GM21576 (cell line): ENCODE measurements at regions not wholly inside any gene's neighbourhood (a gene's known extent, or its start where the extent isn't known, plus 50 kb on each side); places are given as distances from the start of the nearest gene placed in this dataset.
"Not testable (repeated sequence)": the region's sequence is repeated elsewhere in the genome, so short reads cannot be mapped to it uniquely, and the experiment has no call there.

Experiments used
- ATAC-seq: cut with Tn5 transposase; IDR thresholded peaks from one replicate; pipeline ENCODE4 v1.9.1; 2021; ENCODE audit warnings: mild to moderate bottlenecking, moderate library complexity; ENCODE audit not compliant: unreplicated experiment

GRCh38 chr3:103297502-103297901 is 862.7 kb downstream of the ZPLD1 start:
- not testable (repeated sequence) for ATAC-seq

GRCh38 chr3:103306104-103306503 is 871.3 kb downstream of the ZPLD1 start:
- ATAC-seq: no peak

- no peak for ATAC-seq
Observed at GRCh38 chr3:103308921-103309320, 874.1 kb downstream of the ZPLD1 start.

GRCh38 chr3:103319912-103320311 is 885.1 kb downstream of the ZPLD1 start:
- no peak for ATAC-seq

- no peak for ATAC-seq
Observed at GRCh38 chr3:103337179-103337845, 902.5 kb downstream of the ZPLD1 start.

GRCh38 chr3:103341078-103341606 is 906.3 kb downstream of the ZPLD1 start:
- no peak for ATAC-seq

- ATAC-seq: no peak
Observed at GRCh38 chr3:103342205-103342731, 907.5 kb downstream of the ZPLD1 start.

GRCh38 chr3:103349760-103350159 is 914.9 kb downstream of the ZPLD1 start:
- no peak for ATAC-seq

- ATAC-seq: no peak
Observed at GRCh38 chr3:103365467-103365866, 930.7 kb downstream of the ZPLD1 start.

GRCh38 chr3:103367481-103367880 is 932.7 kb downstream of the ZPLD1 start:
- no peak for ATAC-seq

GRCh38 chr3:103371411-103371810 is 936.6 kb downstream of the ZPLD1 start:
- ATAC-seq: no peak

- no peak for ATAC-seq
Observed at GRCh38 chr3:103372031-103372430, 937.2 kb downstream of the ZPLD1 start.

GRCh38 chr3:103380391-103380790 is 945.6 kb downstream of the ZPLD1 start:
- ATAC-seq: no peak

- no peak for ATAC-seq
Observed at GRCh38 chr3:103381296-103382079, 946.7 kb downstream of the ZPLD1 start.

- no peak for ATAC-seq
Observed at GRCh38 chr3:103385961-103386656, 951.3 kb downstream of the ZPLD1 start.

GRCh38 chr3:103388214-103388613 is 953.4 kb downstream of the ZPLD1 start:
- ATAC-seq: no peak

- no peak for ATAC-seq
Observed at GRCh38 chr3:103389356-103389755, 954.5 kb downstream of the ZPLD1 start.

- no peak for ATAC-seq
Observed at GRCh38 chr3:103393395-103394186, 958.8 kb downstream of the ZPLD1 start.

- ATAC-seq: no peak
Observed at GRCh38 chr3:103403191-103403590, 968.4 kb downstream of the ZPLD1 start.

- no peak for ATAC-seq
Observed at GRCh38 chr3:103406320-103406850, 971.6 kb downstream of the ZPLD1 start.
